ENCODE measurements at regions not wholly inside any gene's neighbourhood (a gene's known extent, or its start where the extent isn't known, plus 50 kb on each side); places are given as distances from the start of the nearest gene placed in this dataset.

GRCh38 chr1:25140073-25140797, 92.1 kb downstream of the SYF2 start:
- Histone ChIP-seq H4K20me1 (ENCODE audit: control insufficient read depth, insufficient read depth, low read length, poor library complexity, severe bottlenecking) (no peaks in the 10 kb centered on the region), H3K4me1 (ENCODE audit: control insufficient read depth in 2 of 2, insufficient read depth in 2 of 2, low read length in 2 of 2) (peaks cover 10 to 12% of the 10 kb centered on the region in 2 donors), H3K4me3 (ENCODE audit: control extremely low read depth in 1 of 5, extremely low read depth in 1 of 5, insufficient read depth in 1 of 5, low read depth in 2 of 5, low read length in 4 of 5) (no peak overlapping the region), H3K27ac (ENCODE audit: low read length in 2 of 2) (no peak overlapping the region), H3K9ac (ENCODE audit: low read length) (no peak overlapping the region), H2AFZ (ENCODE audit: insufficient read depth, low read depth, low read length, poor library complexity, severe bottlenecking) (peak overlapping the region; percentile 19), H3K9me3 (ENCODE audit: control extremely low read depth in 1 of 3, control insufficient read depth in 2 of 3, insufficient read depth in 1 of 3, low read length in 2 of 3) (no peaks in the 10 kb centered on the region), H3K79me2 (ENCODE audit: control insufficient read depth, insufficient read depth, low read length) (no peaks in the 10 kb centered on the region), H3K36me3 (replicated peaks in 1 of 2; ENCODE audit: control extremely low read depth in 1 of 2, control insufficient read depth in 1 of 2, extremely low read depth in 1 of 2, insufficient read depth in 2 of 2, low read length in 1 of 2) (no peaks in the 10 kb centered on the region), H3K27me3 (replicated peaks in 1 of 4; ENCODE audit: control extremely low read depth in 1 of 4, control insufficient read depth in 3 of 4, insufficient read depth in 4 of 4, low read length in 3 of 4) (peaks cover 0 to 3% (median under 1%) of the 10 kb centered on the region in 4 experiments), H3K4me2 (replicated peaks; ENCODE audit: low read depth, low read length, poor library complexity, severe bottlenecking) (peak overlapping the region; percentile 27)
- peak; percentile 64 for DNase-seq
- POLR2A ChIA-PET = interaction anchor here (0.6 kb wide), 1 partner anchor 1899 kb away, joined by 8 read pairs; no protein-coding TSS in a partner anchor
- TF ChIP-seq CTCF (IDR thresholded peaks at IDR 0.05) = no peak
- no peak for TF ChIP-seq EZH2 (IDR thresholded peaks at IDR 0.05; ENCODE audit: borderline replicate concordance, insufficient read depth, low read depth, low read length, poor library complexity, severe bottlenecking)
- Mint-ChIP-seq H3K4me1 (peaks cover 8% of the 10 kb centered on the region), H3K4me3 (no peak overlapping the region), H3K9me3 (ENCODE audit: insufficient read depth) (no peaks in the 10 kb centered on the region), H3K27me3 (peaks cover 27% of the 10 kb centered on the region), H3K27ac (no peak overlapping the region)
- intact Hi-C loops (cut with micrococcal nuclease) = no loop called here
- CTCF ChIA-PET = interaction anchor here (0.6 to 1.2 kb wide), 2 partner anchors 8 to 345 kb away, joined by 3 to 4 read pairs; no protein-coding TSS in a partner anchor
- WGBS (ENCODE audit: insufficient coverage) = 28% methylated on average over 11 of the region's 15 CpGs
- peak; percentile 71 for ATAC-seq (ENCODE audit: low read depth)
